ENCODE measurements at regions not wholly inside any gene's neighbourhood (a gene's known extent, or its start where the extent isn't known, plus 50 kb on each side); places are given as distances from the start of the nearest gene placed in this dataset.

DNA sequence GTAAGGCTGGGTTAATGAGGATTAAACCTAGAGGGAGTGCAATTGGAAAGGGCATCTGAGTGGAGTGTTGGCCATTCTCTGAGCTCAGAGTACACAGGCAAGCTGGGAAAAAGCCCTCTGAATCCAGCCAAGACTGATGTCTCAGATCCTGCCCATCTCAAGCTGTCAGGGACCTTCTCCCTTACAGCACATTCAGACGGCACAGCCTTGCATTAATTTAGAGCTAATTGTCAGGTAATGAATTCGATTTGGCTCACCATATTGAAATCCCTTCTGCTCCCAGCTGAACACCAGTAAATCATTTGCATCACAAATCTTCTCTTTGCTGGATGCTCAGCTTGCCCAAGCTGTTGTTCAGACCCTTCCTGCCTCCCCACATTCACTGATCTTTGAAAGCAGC is 399.3 kb upstream of the PODXL start (continued):
- TF ChIP-seq, protein P1, sequence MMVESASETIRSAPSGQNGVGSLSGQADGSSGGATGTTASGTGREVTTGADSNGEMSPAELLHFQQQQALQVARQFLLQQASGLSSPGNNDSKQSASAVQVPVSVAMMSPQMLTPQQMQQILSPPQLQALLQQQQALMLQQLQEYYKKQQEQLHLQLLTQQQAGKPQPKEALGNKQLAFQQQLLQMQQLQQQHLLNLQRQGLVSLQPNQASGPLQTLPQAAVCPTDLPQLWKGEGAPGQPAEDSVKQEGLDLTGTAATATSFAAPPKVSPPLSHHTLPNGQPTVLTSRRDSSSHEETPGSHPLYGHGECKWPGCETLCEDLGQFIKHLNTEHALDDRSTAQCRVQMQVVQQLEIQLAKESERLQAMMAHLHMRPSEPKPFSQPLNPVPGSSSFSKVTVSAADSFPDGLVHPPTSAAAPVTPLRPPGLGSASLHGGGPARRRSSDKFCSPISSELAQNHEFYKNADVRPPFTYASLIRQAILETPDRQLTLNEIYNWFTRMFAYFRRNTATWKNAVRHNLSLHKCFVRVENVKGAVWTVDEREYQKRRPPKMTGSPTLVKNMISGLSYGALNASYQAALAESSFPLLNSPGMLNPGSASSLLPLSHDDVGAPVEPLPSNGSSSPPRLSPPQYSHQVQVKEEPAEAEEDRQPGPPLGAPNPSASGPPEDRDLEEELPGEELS (CRISPR knock-in tag; IDR thresholded peaks at IDR 0.05): no peak
- TF ChIP-seq, protein P2, sequence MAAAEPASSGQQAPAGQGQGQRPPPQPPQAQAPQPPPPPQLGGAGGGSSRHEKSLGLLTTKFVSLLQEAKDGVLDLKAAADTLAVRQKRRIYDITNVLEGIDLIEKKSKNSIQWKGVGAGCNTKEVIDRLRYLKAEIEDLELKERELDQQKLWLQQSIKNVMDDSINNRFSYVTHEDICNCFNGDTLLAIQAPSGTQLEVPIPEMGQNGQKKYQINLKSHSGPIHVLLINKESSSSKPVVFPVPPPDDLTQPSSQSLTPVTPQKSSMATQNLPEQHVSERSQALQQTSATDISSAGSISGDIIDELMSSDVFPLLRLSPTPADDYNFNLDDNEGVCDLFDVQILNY (CRISPR knock-in tag; IDR thresholded peaks at IDR 0.05): no peak

DNA sequence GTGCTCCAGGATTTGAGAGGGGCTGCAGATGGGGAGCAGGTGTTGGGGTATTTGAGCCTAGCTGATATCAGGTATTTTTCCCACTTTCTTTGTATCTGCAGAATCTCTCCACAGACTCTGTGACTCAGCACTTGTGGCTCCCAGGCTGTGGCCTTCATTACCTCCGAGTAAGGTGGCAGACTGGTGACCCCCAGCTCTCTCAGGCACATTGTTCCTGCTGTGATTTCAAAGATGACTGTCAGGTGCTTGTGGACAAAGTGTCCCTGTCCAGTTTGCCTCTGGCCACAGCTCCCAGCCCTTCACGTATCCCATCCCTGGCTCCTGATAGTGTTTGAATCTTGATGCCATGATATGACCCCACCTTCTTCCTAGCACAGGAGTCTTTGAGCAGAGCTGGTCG is 396.8 kb upstream of the PODXL start:
- ATAC-seq (no peak), DNase-seq (ENCODE audit: low spot score) (no peak)
- Mint-ChIP-seq H3K4me3 (no peak overlapping the region), H3K36me3 (peaks cover 7% of the 10 kb centered on the region; the same call in 1 of the 2 replicates), H3K27ac (no peak overlapping the region), H3K9me3 (peaks cover 10% of the 10 kb centered on the region), H3K27me3 (ENCODE audit: low read depth) (no peaks in the 10 kb centered on the region; the same call in none of the 2 replicates), H3K4me1 (peaks cover 22% of the 10 kb centered on the region)
- ChIA-PET CTCF (interaction anchor here (0.8 to 1.6 kb wide), 2 partner anchors 96 to 264 kb away, joined by 3 to 4 read pairs; no protein-coding TSS in a partner anchor), POLR2A (no interaction called here)
- TF ChIP-seq, protein P3, sequence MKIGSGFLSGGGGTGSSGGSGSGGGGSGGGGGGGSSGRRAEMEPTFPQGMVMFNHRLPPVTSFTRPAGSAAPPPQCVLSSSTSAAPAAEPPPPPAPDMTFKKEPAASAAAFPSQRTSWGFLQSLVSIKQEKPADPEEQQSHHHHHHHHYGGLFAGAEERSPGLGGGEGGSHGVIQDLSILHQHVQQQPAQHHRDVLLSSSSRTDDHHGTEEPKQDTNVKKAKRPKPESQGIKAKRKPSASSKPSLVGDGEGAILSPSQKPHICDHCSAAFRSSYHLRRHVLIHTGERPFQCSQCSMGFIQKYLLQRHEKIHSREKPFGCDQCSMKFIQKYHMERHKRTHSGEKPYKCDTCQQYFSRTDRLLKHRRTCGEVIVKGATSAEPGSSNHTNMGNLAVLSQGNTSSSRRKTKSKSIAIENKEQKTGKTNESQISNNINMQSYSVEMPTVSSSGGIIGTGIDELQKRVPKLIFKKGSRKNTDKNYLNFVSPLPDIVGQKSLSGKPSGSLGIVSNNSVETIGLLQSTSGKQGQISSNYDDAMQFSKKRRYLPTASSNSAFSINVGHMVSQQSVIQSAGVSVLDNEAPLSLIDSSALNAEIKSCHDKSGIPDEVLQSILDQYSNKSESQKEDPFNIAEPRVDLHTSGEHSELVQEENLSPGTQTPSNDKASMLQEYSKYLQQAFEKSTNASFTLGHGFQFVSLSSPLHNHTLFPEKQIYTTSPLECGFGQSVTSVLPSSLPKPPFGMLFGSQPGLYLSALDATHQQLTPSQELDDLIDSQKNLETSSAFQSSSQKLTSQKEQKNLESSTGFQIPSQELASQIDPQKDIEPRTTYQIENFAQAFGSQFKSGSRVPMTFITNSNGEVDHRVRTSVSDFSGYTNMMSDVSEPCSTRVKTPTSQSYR (CRISPR knock-in tag; IDR thresholded peaks at IDR 0.05): no peak
- TF ChIP-seq, protein P4, sequence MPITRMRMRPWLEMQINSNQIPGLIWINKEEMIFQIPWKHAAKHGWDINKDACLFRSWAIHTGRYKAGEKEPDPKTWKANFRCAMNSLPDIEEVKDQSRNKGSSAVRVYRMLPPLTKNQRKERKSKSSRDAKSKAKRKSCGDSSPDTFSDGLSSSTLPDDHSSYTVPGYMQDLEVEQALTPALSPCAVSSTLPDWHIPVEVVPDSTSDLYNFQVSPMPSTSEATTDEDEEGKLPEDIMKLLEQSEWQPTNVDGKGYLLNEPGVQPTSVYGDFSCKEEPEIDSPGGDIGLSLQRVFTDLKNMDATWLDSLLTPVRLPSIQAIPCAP (CRISPR knock-in tag; IDR thresholded peaks at IDR 0.05): no peak
- TF ChIP-seq, protein P5, sequence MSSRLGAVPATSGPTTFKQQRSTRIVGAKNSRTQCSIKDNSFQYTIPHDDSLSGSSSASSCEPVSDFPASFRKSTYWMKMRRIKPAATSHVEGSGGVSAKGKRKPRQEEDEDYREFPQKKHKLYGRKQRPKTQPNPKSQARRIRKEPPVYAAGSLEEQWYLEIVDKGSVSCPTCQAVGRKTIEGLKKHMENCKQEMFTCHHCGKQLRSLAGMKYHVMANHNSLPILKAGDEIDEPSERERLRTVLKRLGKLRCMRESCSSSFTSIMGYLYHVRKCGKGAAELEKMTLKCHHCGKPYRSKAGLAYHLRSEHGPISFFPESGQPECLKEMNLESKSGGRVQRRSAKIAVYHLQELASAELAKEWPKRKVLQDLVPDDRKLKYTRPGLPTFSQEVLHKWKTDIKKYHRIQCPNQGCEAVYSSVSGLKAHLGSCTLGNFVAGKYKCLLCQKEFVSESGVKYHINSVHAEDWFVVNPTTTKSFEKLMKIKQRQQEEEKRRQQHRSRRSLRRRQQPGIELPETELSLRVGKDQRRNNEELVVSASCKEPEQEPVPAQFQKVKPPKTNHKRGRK (CRISPR knock-in tag; IDR thresholded peaks at IDR 0.05; ENCODE audit: borderline replicate concordance): no peak
- TF ChIP-seq NR1H2 (CRISPR knock-in tag; IDR thresholded peaks at IDR 0.05) (no peak), PRRX2 (CRISPR knock-in tag; IDR thresholded peaks at IDR 0.05) (no peak), NFE2L1 (CRISPR knock-in tag; IDR thresholded peaks at IDR 0.05) (no peak), GABPB1 (CRISPR knock-in tag; IDR thresholded peaks at IDR 0.05) (no peak)

DNA sequence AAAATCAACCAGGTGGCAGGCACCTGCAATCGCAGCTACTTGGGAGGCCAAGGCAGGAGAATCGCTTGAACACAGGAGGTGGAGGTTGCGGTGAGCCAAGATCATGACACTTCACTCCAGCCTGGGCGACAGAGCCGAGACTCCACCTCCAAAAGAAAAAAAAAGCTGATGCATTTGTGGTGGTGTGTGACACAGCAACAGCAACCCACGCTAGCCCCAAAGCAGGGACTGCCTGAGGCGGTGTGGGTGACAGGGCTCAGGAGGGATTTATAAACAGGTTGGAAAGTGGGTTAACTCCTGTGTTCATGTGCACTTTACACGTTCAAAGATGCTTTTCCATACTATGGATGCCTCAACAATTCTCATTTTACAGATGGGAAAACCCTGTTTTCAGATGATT is 395.9 kb upstream of the PODXL start:
- ATAC-seq (no peak), DNase-seq (ENCODE audit: low spot score) (no peak)
- CTCF ChIA-PET: interaction anchor here (0.8 to 1.6 kb wide), 2 partner anchors 97 to 263 kb away, joined by 3 to 4 read pairs; no protein-coding TSS in a partner anchor
- no peak overlapping the region for H3K27ac Mint-ChIP-seq
- POLR2A ChIA-PET: no interaction called here
- H3K9me3 Mint-ChIP-seq: peaks cover 10% of the 10 kb centered on the region
- peaks cover 7% of the 10 kb centered on the region; the same call in 1 of the 2 replicates for H3K36me3 Mint-ChIP-seq
- peaks cover 19% of the 10 kb centered on the region for H3K4me1 Mint-ChIP-seq
- H3K4me3 Mint-ChIP-seq: no peak overlapping the region
- H3K27me3 Mint-ChIP-seq (ENCODE audit: low read depth): no peaks in the 10 kb centered on the region; the same call in none of the 2 replicates
- TF ChIP-seq ZNF263 (CRISPR knock-in tag; IDR thresholded peaks at IDR 0.05; ENCODE audit: low read depth): no peak
- TF ChIP-seq, protein P6, sequence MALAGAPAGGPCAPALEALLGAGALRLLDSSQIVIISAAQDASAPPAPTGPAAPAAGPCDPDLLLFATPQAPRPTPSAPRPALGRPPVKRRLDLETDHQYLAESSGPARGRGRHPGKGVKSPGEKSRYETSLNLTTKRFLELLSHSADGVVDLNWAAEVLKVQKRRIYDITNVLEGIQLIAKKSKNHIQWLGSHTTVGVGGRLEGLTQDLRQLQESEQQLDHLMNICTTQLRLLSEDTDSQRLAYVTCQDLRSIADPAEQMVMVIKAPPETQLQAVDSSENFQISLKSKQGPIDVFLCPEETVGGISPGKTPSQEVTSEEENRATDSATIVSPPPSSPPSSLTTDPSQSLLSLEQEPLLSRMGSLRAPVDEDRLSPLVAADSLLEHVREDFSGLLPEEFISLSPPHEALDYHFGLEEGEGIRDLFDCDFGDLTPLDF (CRISPR knock-in tag; IDR thresholded peaks at IDR 0.05): no peak
- no peak for TF ChIP-seq TP53 (CRISPR knock-in tag; IDR thresholded peaks at IDR 0.05)
- TF ChIP-seq CREB1 (CRISPR knock-in tag; IDR thresholded peaks at IDR 0.05): no peak
- TF ChIP-seq NFE2L1 (CRISPR knock-in tag; IDR thresholded peaks at IDR 0.05): no peak
- no peak for TF ChIP-seq PRRX2 (CRISPR knock-in tag; IDR thresholded peaks at IDR 0.05)
- TF ChIP-seq SMAD3 (CRISPR knock-in tag; IDR thresholded peaks at IDR 0.05; ENCODE audit: borderline replicate concordance): no peak
- TF ChIP-seq ZNF317 (CRISPR knock-in tag; IDR thresholded peaks at IDR 0.05; ENCODE audit: borderline replicate concordance, low read depth): no peak
- no peak for TF ChIP-seq MYBL2 (CRISPR knock-in tag; IDR thresholded peaks at IDR 0.05)
- no peak for TF ChIP-seq NR3C1 (CRISPR knock-in tag; conservative IDR thresholded peaks at IDR 0.05; ENCODE audit: low read depth)
- TF ChIP-seq, protein P7, sequence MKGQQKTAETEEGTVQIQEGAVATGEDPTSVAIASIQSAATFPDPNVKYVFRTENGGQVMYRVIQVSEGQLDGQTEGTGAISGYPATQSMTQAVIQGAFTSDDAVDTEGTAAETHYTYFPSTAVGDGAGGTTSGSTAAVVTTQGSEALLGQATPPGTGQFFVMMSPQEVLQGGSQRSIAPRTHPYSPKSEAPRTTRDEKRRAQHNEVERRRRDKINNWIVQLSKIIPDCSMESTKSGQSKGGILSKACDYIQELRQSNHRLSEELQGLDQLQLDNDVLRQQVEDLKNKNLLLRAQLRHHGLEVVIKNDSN (CRISPR knock-in tag; IDR thresholded peaks at IDR 0.05): no peak
- TF ChIP-seq, protein P2 (CRISPR knock-in tag; IDR thresholded peaks at IDR 0.05): no peak
- no peak for TF ChIP-seq NR1H2 (CRISPR knock-in tag; IDR thresholded peaks at IDR 0.05)
- TF ChIP-seq NFATC4 (CRISPR knock-in tag; IDR thresholded peaks at IDR 0.05): no peak
- TF ChIP-seq ZNF138 (CRISPR knock-in tag; conservative IDR thresholded peaks at IDR 0.05): no peak
